Astrocyte of the spinal cord (primary cell): ENCODE measurements at regions not wholly inside any gene's neighbourhood (a gene's known extent, or its start where the extent isn't known, plus 50 kb on each side); places are given as distances from the start of the nearest gene placed in this dataset.

Experiments used
- DNase-seq: peaks from one replicate; pipeline ENCODE4 v3.0.0; 2011; ENCODE audit warnings: low read depth, low spot score
- H3K4me3 ChIP-seq: 2 replicates; pipeline ENCODE4 v1.5.1; 2011; ENCODE audit warnings: low read depth, mild to moderate bottlenecking, low read length, moderate library complexity
- in situ Hi-C: cut with HindIII; loops from 2 replicates; pipeline ENCODE4 v1.10.0; 2017; ENCODE audit warnings: low sequenced_read_pairs
- TF ChIP-seq, protein P1 (sequence below): IDR thresholded peaks from 2 replicates; pipeline ENCODE4 v1.5.1; 2012; ENCODE audit warnings: low read depth, mild to moderate bottlenecking, low read length, inconsistent platforms

DNA sequence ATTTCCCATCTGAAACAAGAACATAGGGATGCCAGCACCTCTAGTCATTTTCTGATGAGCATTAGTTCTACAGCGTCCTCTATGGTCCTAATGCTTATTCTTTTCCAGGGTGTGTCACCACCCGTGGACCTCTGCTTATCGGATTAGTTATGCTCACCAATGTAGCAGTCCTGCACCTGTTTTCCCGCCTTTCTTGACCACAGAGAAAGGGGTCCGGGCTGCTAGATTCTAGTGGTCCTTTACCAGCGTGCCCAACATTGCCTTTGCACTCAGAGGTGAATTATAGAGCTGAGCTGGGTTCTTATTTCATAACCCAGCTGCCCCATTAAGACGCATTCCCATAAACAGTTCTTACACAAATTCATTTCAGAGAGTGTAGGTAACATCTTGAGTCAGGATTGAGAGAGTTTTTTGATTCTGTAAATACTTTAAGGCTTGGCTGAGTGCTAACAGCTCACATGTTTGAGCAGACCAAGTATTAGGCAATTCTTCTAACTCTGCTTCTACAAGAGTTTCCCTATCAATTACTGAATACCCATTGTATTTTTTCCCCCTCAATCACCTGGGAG, 2205.1 kb upstream of the C9orf72 start:
- H3K4me3 ChIP-seq = no peak overlapping the region
- DNase-seq = no peak
- in situ Hi-C loops = no loop called here
- TF ChIP-seq, protein P1, sequence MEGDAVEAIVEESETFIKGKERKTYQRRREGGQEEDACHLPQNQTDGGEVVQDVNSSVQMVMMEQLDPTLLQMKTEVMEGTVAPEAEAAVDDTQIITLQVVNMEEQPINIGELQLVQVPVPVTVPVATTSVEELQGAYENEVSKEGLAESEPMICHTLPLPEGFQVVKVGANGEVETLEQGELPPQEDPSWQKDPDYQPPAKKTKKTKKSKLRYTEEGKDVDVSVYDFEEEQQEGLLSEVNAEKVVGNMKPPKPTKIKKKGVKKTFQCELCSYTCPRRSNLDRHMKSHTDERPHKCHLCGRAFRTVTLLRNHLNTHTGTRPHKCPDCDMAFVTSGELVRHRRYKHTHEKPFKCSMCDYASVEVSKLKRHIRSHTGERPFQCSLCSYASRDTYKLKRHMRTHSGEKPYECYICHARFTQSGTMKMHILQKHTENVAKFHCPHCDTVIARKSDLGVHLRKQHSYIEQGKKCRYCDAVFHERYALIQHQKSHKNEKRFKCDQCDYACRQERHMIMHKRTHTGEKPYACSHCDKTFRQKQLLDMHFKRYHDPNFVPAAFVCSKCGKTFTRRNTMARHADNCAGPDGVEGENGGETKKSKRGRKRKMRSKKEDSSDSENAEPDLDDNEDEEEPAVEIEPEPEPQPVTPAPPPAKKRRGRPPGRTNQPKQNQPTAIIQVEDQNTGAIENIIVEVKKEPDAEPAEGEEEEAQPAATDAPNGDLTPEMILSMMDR = no peak

DNA sequence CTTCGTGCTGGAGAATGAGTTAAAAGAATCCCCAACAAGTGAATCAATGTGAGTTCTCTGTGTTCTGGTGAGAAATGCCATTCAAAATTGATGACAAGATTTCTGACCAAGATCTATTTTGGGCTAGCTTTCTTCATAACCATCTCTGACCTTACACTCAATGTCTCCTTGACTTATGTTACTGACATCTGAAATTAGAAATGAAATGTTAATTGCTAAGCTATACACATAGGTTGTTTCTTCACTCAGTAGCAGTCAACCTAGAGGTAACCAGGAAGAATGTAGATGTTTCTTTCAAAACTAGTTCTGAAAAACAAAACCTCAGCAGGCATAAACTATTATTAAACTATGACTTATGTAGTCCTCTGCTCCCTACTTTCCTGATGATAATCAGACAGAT, 2220.7 kb upstream of the C9orf72 start:
- no peak for DNase-seq
- TF ChIP-seq, protein P1 = no peak
- H3K4me3 ChIP-seq = no peak overlapping the region
- in situ Hi-C loops = no loop called here

DNA sequence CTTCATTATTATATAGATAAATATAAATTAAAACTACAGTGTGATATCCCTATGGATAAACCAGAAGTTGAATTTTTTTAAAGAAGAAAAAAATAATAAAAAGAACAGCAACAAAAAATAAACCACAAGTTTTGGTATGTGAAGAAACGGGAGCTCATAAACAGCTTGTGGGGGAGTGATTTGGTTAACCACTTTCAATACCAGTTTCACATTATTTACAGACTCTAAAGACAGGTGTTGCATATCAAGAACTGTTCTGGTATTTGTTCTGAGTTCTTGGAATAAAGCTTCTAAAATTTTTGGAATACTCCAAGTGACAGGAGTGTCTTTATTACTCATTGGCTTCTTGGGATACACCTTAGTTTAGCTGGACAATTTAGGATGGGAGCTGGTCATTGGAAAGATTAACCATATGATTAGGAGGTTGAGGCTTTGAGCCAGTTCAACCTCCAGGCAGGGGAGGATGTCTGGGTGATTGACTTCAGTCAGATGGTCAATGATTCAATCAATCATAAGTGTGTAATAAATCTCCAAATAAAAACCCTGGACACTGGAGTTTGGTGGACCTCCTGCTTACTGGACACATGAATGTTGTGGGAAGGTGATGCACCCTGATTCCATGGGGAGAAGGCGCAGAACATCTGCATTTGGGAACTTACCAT, 2223.1 kb upstream of the C9orf72 start:
- no peak overlapping the region for H3K4me3 ChIP-seq
- TF ChIP-seq, protein P1 = no peak
- in situ Hi-C loops = no loop called here
- no peak for DNase-seq

DNA sequence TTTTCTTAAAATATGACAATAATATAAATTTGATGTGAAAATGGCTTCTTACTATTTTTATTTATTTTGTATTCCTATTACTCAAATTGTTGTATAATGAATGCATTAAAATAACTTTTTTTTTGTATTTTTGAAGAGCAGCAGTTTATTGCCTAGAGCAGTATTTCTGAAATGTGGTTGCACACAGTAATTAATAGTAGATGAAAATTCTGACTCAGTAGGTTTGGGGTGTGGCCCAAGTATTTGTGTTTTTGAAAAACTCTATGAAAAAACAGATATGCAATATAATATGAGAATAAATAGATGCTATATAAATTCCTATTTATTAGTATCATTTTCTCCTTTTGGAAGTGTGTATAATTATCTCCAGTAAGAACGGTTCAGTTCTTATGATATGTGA, 2225.3 kb upstream of the C9orf72 start:
- in situ Hi-C loops = no loop called here
- TF ChIP-seq, protein P1 = no peak

DNA sequence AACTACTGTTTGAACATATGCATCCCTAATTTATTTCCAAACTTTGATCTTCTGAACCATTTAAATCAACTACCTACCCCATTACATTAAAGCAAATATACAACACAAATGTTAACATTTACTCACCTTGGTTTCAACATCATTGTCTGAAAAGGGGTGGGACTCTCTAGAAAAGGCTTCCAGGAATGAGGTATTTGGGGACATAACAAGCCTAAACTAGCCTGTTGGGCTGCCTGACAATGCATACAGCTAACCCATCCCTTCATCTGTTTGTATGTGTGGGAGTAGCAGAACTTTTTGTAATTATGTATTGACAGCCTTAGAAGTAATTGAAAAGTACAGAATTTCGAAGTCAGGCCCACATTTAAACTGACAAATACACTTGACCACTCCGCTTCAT, 2225.9 kb upstream of the C9orf72 start:
- no peak for DNase-seq
- TF ChIP-seq, protein P1 = no peak
- H3K4me3 ChIP-seq = no peak overlapping the region
- in situ Hi-C loops = no loop called here

More for the DNA sequence above, 2225.3 kb upstream of the C9orf72 start:
- H3K4me3 ChIP-seq = no peak overlapping the region
- DNase-seq = no peak

DNA sequence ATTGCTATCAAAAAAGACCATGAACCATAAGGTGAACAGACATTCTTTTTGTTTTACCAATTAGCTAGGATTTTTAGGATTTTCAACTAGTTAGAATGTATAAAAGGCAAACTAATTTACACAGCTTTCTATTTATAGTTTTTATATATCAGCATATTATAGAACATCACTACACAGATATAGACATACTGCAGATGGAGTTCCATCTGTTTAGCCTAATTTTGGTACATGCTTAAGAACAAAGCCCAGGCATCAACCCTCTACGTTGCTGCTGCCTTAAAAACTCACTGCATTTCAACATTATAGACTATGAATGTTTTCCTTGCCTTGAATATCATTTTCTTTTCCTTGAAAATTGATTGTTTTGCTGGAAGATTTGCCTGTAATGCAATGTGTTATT, 2227.5 kb upstream of the C9orf72 start:
- H3K4me3 ChIP-seq = no peak overlapping the region
- no peak for DNase-seq
- TF ChIP-seq, protein P1 = no peak
- in situ Hi-C loops = no loop called here
